PC-9 (cell line): ENCODE measurements at regions not wholly inside any gene's neighbourhood (a gene's known extent, or its start where the extent isn't known, plus 50 kb on each side); places are given as distances from the start of the nearest gene placed in this dataset.

Experiments
- EZH2 ChIP-seq: fragments of 200-600 bp; sonication (generic); IDR thresholded peaks from 2 replicates; pipeline ENCODE4 v1.8.0; 2017; ENCODE audit warnings: antibody characterized with exemption, low read depth
- TF ChIP-seq, protein P1 (sequence below): fragments of 200-600 bp; sonication (generic); conservative IDR thresholded peaks from 2 replicates; pipeline ENCODE4 v1.6.1; 2017; ENCODE audit warnings: mixed run types, antibody characterized with exemption, mild to moderate bottlenecking, moderate library complexity

DNA sequence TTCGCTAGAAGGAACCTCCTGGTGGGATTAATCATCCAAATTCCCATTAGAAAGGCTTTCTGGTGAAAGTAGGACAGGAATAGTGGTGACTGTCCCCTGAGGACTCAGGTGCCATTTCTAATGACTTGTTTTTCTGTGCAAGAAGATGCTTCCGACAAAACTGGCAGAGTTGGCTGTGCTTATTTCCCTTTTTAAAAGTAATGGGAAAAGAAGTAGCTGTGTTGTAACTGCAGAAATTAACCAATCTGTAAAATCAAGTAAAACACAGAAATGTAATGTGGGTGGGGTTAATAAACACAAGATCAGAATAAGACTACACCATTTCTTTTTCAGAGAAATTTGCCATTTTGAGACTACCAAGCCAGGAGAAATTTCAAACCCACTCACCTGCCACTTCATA lies 55.0 kb upstream of the FAM9B start:
- TF ChIP-seq, protein P1, sequence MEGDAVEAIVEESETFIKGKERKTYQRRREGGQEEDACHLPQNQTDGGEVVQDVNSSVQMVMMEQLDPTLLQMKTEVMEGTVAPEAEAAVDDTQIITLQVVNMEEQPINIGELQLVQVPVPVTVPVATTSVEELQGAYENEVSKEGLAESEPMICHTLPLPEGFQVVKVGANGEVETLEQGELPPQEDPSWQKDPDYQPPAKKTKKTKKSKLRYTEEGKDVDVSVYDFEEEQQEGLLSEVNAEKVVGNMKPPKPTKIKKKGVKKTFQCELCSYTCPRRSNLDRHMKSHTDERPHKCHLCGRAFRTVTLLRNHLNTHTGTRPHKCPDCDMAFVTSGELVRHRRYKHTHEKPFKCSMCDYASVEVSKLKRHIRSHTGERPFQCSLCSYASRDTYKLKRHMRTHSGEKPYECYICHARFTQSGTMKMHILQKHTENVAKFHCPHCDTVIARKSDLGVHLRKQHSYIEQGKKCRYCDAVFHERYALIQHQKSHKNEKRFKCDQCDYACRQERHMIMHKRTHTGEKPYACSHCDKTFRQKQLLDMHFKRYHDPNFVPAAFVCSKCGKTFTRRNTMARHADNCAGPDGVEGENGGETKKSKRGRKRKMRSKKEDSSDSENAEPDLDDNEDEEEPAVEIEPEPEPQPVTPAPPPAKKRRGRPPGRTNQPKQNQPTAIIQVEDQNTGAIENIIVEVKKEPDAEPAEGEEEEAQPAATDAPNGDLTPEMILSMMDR: no peak
- no peak for TF ChIP-seq EZH2
